ENCODE measurements at regions not wholly inside any gene's neighbourhood (a gene's known extent, or its start where the extent isn't known, plus 50 kb on each side); places are given as distances from the start of the nearest gene placed in this dataset.
"Not testable (repeated sequence)": the region's sequence is repeated elsewhere in the genome, so short reads cannot be mapped to it uniquely, and the experiment has no call there.

- no peak for DNase-seq (ENCODE audit: low spot score in 2 of 2)
- H3K4me3 ChIP-seq (ENCODE audit: low read depth, poor library complexity, severe bottlenecking), result no peak overlapping the region
- WGBS, 2 donors, result 84 to 88% methylated on average over 2 of the region's 2 CpGs
- no peak for TF ChIP-seq CTCF (IDR thresholded peaks at IDR 0.05)
- TF ChIP-seq POLR2A (IDR thresholded peaks at IDR 0.05), result no peak
- intact Hi-C loops (cut with DNase I; ENCODE audit: low total_unique reads), result no loop called here
Observed at GRCh38 chr7:106582365-106582764, 78.6 kb downstream of the CCDC71L start.

DNA sequence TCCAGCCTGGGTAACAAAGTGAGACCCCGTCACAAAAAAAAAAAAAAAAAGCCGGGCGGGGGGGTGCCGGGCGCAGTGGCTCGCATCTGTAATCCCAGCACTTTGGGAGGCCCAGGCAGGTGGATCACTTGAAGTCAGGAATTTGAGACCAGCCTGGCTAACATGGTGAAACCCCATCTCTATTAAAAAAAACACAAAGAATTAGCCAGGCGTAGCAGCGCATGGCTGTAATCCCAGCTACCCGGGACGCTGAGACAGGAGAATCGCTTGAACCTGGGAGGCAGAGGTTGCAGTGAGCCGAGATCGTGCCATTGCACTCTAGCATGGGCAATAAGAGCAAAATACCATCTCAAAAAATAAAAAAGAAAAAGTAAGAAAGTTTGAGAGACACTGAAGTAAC lies 81.9 kb downstream of the CCDC71L start:
- H3K4me3 ChIP-seq (ENCODE audit: low read depth, poor library complexity, severe bottlenecking); intact Hi-C loops (cut with DNase I; ENCODE audit: low total_unique reads); DNase-seq (ENCODE audit: low spot score in 2 of 2): not testable (repeated sequence)
- WGBS, 2 donors, result 92 to 93% methylated on average over 13 of the region's 13 CpGs

- no peak overlapping the region for H3K4me3 ChIP-seq (ENCODE audit: low read depth, poor library complexity, severe bottlenecking)
- DNase-seq (ENCODE audit: low spot score in 2 of 2), result no peak
- WGBS, 2 donors, result 91 to 93% methylated on average over 6 of the region's 6 CpGs
- TF ChIP-seq CTCF (IDR thresholded peaks at IDR 0.05) (no peak), POLR2A (IDR thresholded peaks at IDR 0.05) (no peak)
- intact Hi-C loops (cut with DNase I; ENCODE audit: low total_unique reads), result no loop called here
Observed at GRCh38 chr7:106575138-106575823, 85.7 kb downstream of the CCDC71L start.

- 81 to 88% methylated on average over 3 of the region's 3 CpGs for WGBS, 2 donors
- no peak for DNase-seq (ENCODE audit: low spot score in 2 of 2)
- TF ChIP-seq CTCF (IDR thresholded peaks at IDR 0.05) (no peak), POLR2A (IDR thresholded peaks at IDR 0.05) (no peak)
- no peak overlapping the region for H3K4me3 ChIP-seq (ENCODE audit: low read depth, poor library complexity, severe bottlenecking)
- intact Hi-C loops (cut with DNase I; ENCODE audit: low total_unique reads), result no loop called here
Observed at GRCh38 chr7:106573738-106574137, 87.2 kb downstream of the CCDC71L start.

DNA sequence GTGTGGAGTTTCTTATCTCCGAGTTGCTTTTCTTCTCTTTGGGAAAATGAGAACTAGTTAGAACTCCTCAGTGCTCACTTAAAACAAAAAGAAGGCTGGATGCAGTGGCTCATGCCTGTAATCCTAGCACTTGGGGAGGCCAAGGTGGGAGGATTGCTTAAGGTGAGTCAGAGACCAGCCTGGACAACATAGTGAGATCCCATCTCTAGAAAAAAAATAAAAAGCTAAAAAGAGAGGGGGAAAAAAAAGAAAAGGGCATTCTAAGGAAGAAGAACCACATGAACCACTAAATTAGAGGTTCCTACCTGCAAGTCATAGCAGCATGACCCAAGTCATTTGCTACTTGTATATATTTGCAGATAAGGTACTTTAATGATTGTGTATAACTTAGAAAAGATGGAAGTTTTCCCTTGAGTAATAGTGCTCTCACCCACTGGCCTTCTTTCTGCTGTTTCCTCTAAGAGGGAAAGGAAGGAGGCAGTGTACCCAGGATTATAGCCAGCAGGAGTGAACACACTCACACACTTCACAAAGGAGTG lies 87.8 kb downstream of the CCDC71L start:
- H3K4me3 ChIP-seq (ENCODE audit: low read depth, poor library complexity, severe bottlenecking), result no peak overlapping the region
- no peak for DNase-seq (ENCODE audit: low spot score in 2 of 2)
- intact Hi-C loops (cut with DNase I; ENCODE audit: low total_unique reads), result no loop called here
- WGBS, 2 donors, result 91 to 95% methylated on average over 1 of the region's 1 CpG
- TF ChIP-seq POLR2A (IDR thresholded peaks at IDR 0.05) (no peak), CTCF (IDR thresholded peaks at IDR 0.05) (no peak)

GRCh38 chr7:106572394-106573124 lies 88.4 kb downstream of the CCDC71L start:
- H3K4me3 ChIP-seq (ENCODE audit: low read depth, poor library complexity, severe bottlenecking), result no peak overlapping the region
- TF ChIP-seq POLR2A (IDR thresholded peaks at IDR 0.05) (no peak), CTCF (IDR thresholded peaks at IDR 0.05) (no peak)
- WGBS, 2 donors, result 84 to 85% methylated on average over 3 of the region's 3 CpGs
- intact Hi-C loops (cut with DNase I; ENCODE audit: low total_unique reads), result no loop called here
- DNase-seq (ENCODE audit: low spot score in 2 of 2), result no peak
